ENCODE measurements at regions not wholly inside any gene's neighbourhood (a gene's known extent, or its start where the extent isn't known, plus 50 kb on each side); places are given as distances from the start of the nearest gene placed in this dataset.

GRCh38 chr2:153101187-153101586 is 377.4 kb downstream of the RPRM start:
- H3K27me3 ChIP-seq (ENCODE audit: insufficient read depth, low read depth), result no peaks in the 10 kb centered on the region
- no peaks in the 10 kb centered on the region for H4K20me1 ChIP-seq (ENCODE audit: insufficient read depth)
- peaks cover 4% of the 10 kb centered on the region for H3K4me1 ChIP-seq (ENCODE audit: low read depth, poor library complexity, severe bottlenecking)
- no peak overlapping the region for H3K9ac ChIP-seq
- H3K27ac ChIP-seq, result no peak overlapping the region
- H3K36me3 ChIP-seq (ENCODE audit: insufficient read depth), result no peaks in the 10 kb centered on the region
- no peak overlapping the region for H2AFZ ChIP-seq (ENCODE audit: low read depth)
- no peak overlapping the region for H3K4me2 ChIP-seq
- no peak for TF ChIP-seq CTCF (conservative IDR thresholded peaks at IDR 0.05; ENCODE audit: low read depth, low read length)
- no peak overlapping the region for H3K4me3 ChIP-seq (IDR thresholded peaks at IDR 0.05; ENCODE audit: insufficient read depth, low read depth, low read length)
- H3K79me2 ChIP-seq (ENCODE audit: insufficient read depth, low read depth), result no peaks in the 10 kb centered on the region; the same call in 1 of the 2 replicates

- H3K79me2 ChIP-seq (ENCODE audit: insufficient read depth, low read depth), result no peaks in the 10 kb centered on the region; the same call in 1 of the 2 replicates
- TF ChIP-seq CTCF (conservative IDR thresholded peaks at IDR 0.05; ENCODE audit: low read depth, low read length), result no peak
- no peak overlapping the region for H3K4me2 ChIP-seq
- no peaks in the 10 kb centered on the region for H4K20me1 ChIP-seq (ENCODE audit: insufficient read depth)
- H2AFZ ChIP-seq (ENCODE audit: low read depth), result no peak overlapping the region
- no peaks in the 10 kb centered on the region for H3K4me1 ChIP-seq (ENCODE audit: low read depth, poor library complexity, severe bottlenecking)
- H3K27ac ChIP-seq, result no peak overlapping the region
- no peak overlapping the region for H3K9ac ChIP-seq
- H3K27me3 ChIP-seq (ENCODE audit: insufficient read depth, low read depth), result no peaks in the 10 kb centered on the region
- no peaks in the 10 kb centered on the region for H3K36me3 ChIP-seq (ENCODE audit: insufficient read depth)
- H3K4me3 ChIP-seq (IDR thresholded peaks at IDR 0.05; ENCODE audit: insufficient read depth, low read depth, low read length), result no peak overlapping the region
Observed at GRCh38 chr2:153100151-153100550, 378.4 kb downstream of the RPRM start.

- no peaks in the 10 kb centered on the region for H3K79me2 ChIP-seq (ENCODE audit: insufficient read depth, low read depth)
- H3K4me2 ChIP-seq, result no peak overlapping the region
- TF ChIP-seq CTCF (conservative IDR thresholded peaks at IDR 0.05; ENCODE audit: low read depth, low read length), result no peak
- no peak overlapping the region for H2AFZ ChIP-seq (ENCODE audit: low read depth)
- no peaks in the 10 kb centered on the region for H4K20me1 ChIP-seq (ENCODE audit: insufficient read depth)
- no peak overlapping the region for H3K9ac ChIP-seq
- H3K27ac ChIP-seq, result no peak overlapping the region
- H3K27me3 ChIP-seq (ENCODE audit: insufficient read depth, low read depth), result no peaks in the 10 kb centered on the region
- no peaks in the 10 kb centered on the region for H3K36me3 ChIP-seq (ENCODE audit: insufficient read depth)
- H3K4me3 ChIP-seq (IDR thresholded peaks at IDR 0.05; ENCODE audit: insufficient read depth, low read depth, low read length), result no peak overlapping the region
- no peaks in the 10 kb centered on the region for H3K4me1 ChIP-seq (ENCODE audit: low read depth, poor library complexity, severe bottlenecking)
Observed at GRCh38 chr2:153098073-153098472, 379.7 kb downstream of the ARL6IP6 start.

- Histone ChIP-seq H2AFZ (ENCODE audit: low read depth) (no peak overlapping the region), H3K4me3 (IDR thresholded peaks at IDR 0.05; ENCODE audit: insufficient read depth, low read depth, low read length) (no peak overlapping the region), H3K79me2 (ENCODE audit: insufficient read depth, low read depth) (no peaks in the 10 kb centered on the region), H4K20me1 (ENCODE audit: insufficient read depth) (no peaks in the 10 kb centered on the region), H3K27ac (no peak overlapping the region), H3K4me1 (ENCODE audit: low read depth, poor library complexity, severe bottlenecking) (no peaks in the 10 kb centered on the region), H3K27me3 (ENCODE audit: insufficient read depth, low read depth) (no peaks in the 10 kb centered on the region), H3K36me3 (ENCODE audit: insufficient read depth) (no peaks in the 10 kb centered on the region), H3K4me2 (no peak overlapping the region), H3K9ac (no peak overlapping the region)
- no peak for TF ChIP-seq CTCF (conservative IDR thresholded peaks at IDR 0.05; ENCODE audit: low read depth, low read length)
Observed at GRCh38 chr2:153096272-153096671, 377.9 kb downstream of the ARL6IP6 start.

Measured in KMS-11 (cell line).